HEK293 (cell line): ENCODE measurements at regions not wholly inside any gene's neighbourhood (a gene's known extent, or its start where the extent isn't known, plus 50 kb on each side); places are given as distances from the start of the nearest gene placed in this dataset.

Experiments used
- ZNF146 ChIP-seq: fragments of 450-650 bp; formaldehyde crosslinking; IDR thresholded peaks from 2 replicates; pipeline ENCODE4 v1.5.1; 2016; ENCODE audit warnings: missing biosample characterization, missing genetic modification characterization
- ZNF837 ChIP-seq: fragments of 450-650 bp; formaldehyde crosslinking; IDR thresholded peaks from 2 replicates; pipeline ENCODE4 v1.5.1; 2016; ENCODE audit warnings: missing biosample characterization, missing genetic modification characterization
- ZSCAN23 ChIP-seq: fragments of 450-650 bp; formaldehyde crosslinking; IDR thresholded peaks from 2 replicates; pipeline ENCODE4 v1.5.1; 2016; ENCODE audit warnings: missing biosample characterization, missing genetic modification characterization
- TF ChIP-seq, protein P1 (sequence below): fragments of 450-650 bp; formaldehyde crosslinking; IDR thresholded peaks from 2 replicates; pipeline ENCODE4 v1.5.1; 2016; ENCODE audit warnings: missing biosample characterization, missing genetic modification characterization
- TF ChIP-seq, protein P2 (sequence below): fragments of 450-650 bp; formaldehyde crosslinking; IDR thresholded peaks from 2 replicates; pipeline ENCODE4 v1.5.1; 2016; ENCODE audit warnings: missing biosample characterization, missing genetic modification characterization, borderline replicate concordance

DNA sequence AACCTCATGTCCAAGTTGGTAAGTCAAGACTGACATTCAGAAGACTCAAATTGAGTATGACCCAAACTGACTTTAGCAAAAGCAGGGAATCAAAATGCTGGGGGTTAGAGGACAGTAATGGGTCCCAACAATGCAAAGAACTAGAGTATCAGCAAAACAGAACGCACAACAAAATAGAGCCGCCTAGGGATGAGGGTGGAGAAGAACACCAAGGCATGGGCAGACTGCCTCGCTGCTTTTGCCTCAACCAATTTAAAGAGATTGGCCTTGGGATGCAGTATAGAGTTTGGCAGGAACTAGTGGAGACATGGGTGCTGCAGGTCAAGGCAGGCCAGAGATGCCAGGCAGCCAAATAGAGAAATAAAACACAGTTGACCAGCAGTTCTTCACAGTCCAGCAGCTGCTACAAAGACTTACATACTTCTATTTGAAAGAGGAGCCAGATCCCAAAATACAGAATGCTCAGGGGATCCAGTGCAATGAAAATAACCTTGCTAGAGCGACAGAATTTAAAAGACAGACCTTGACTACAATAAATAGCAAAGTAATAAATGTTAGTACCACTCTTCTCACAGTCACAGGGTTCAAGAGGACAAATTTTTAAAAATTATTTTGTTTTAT, 83.9 kb upstream of the NIPBL start:
- TF ChIP-seq ZNF837 (tag by site-specific recombination) (no peak), ZSCAN23 (no peak), ZNF146 (no peak)
- TF ChIP-seq, protein P1, sequence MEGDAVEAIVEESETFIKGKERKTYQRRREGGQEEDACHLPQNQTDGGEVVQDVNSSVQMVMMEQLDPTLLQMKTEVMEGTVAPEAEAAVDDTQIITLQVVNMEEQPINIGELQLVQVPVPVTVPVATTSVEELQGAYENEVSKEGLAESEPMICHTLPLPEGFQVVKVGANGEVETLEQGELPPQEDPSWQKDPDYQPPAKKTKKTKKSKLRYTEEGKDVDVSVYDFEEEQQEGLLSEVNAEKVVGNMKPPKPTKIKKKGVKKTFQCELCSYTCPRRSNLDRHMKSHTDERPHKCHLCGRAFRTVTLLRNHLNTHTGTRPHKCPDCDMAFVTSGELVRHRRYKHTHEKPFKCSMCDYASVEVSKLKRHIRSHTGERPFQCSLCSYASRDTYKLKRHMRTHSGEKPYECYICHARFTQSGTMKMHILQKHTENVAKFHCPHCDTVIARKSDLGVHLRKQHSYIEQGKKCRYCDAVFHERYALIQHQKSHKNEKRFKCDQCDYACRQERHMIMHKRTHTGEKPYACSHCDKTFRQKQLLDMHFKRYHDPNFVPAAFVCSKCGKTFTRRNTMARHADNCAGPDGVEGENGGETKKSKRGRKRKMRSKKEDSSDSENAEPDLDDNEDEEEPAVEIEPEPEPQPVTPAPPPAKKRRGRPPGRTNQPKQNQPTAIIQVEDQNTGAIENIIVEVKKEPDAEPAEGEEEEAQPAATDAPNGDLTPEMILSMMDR (tag by site-specific recombination): no peak
- TF ChIP-seq, protein P2, sequence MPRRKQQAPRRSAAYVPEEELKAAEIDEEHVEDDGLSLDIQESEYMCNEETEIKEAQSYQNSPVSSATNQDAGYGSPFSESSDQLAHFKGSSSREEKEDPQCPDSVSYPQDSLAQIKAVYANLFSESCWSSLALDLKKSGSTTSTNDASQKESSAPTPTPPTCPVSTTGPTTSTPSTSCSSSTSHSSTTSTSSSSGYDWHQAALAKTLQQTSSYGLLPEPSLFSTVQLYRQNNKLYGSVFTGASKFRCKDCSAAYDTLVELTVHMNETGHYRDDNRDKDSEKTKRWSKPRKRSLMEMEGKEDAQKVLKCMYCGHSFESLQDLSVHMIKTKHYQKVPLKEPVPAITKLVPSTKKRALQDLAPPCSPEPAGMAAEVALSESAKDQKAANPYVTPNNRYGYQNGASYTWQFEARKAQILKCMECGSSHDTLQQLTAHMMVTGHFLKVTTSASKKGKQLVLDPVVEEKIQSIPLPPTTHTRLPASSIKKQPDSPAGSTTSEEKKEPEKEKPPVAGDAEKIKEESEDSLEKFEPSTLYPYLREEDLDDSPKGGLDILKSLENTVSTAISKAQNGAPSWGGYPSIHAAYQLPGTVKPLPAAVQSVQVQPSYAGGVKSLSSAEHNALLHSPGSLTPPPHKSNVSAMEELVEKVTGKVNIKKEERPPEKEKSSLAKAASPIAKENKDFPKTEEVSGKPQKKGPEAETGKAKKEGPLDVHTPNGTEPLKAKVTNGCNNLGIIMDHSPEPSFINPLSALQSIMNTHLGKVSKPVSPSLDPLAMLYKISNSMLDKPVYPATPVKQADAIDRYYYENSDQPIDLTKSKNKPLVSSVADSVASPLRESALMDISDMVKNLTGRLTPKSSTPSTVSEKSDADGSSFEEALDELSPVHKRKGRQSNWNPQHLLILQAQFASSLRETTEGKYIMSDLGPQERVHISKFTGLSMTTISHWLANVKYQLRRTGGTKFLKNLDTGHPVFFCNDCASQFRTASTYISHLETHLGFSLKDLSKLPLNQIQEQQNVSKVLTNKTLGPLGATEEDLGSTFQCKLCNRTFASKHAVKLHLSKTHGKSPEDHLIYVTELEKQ (tag by site-specific recombination): no peak
